Keratinocyte (primary cell): ENCODE measurements at regions not wholly inside any gene's neighbourhood (a gene's known extent, or its start where the extent isn't known, plus 50 kb on each side); places are given as distances from the start of the nearest gene placed in this dataset.

Experiments used
- CTCF ChIP-seq, 3 experiments: IDR thresholded peaks in 1 of 3; conservative IDR thresholded peaks in 1 of 3; optimal IDR thresholded peaks in 1 of 3; 2 replicates in 2 of 3; 3 replicates in 1 of 3; pipeline versions ENCODE3 to v1.5.1; 2011; ENCODE audit warnings: low read length in 3 of 3, mild to moderate bottlenecking in 3 of 3, moderate library complexity in 2 of 3, control low read depth in 1 of 3, inconsistent platforms in 1 of 3; ENCODE audit not compliant: insufficient read depth in 2 of 3; ENCODE audit errors: extremely low read depth in 1 of 3
- EZH2 ChIP-seq: IDR thresholded peaks from one replicate; pipeline ENCODE4 v1.6.1; 2012; ENCODE audit warnings: inconsistent platforms, mild to moderate bottlenecking, low read length, moderate library complexity

- TF ChIP-seq CTCF (optimal IDR thresholded peaks at IDR 0.05 in 1 of 3, IDR thresholded peaks at IDR 0.05 in 1 of 3, conservative IDR thresholded peaks at IDR 0.05 in 1 of 3; ENCODE audit: extremely low read depth in 1 of 3, insufficient read depth in 2 of 3, low read length in 3 of 3) (no peak), EZH2 (no peak)
Measured at GRCh38 chr15:35723120-35723847, 177.3 kb upstream of the DPH6 start.
